Fibroblast of the aortic adventitia (primary cell): ENCODE measurements at regions not wholly inside any gene's neighbourhood (a gene's known extent, or its start where the extent isn't known, plus 50 kb on each side); places are given as distances from the start of the nearest gene placed in this dataset.

ENCODE experiments used
- DNase-seq: peaks from one replicate; pipeline ENCODE4 v3.0.0-alpha.2; 2010; ENCODE audit warnings: low read depth
- H3K4me3 ChIP-seq: 2 replicates; pipeline ENCODE4 v1.5.1; 2011; ENCODE audit warnings: low read depth, mild to moderate bottlenecking, control low read depth, low read length, moderate library complexity
- TF ChIP-seq, protein P1 (sequence below): IDR thresholded peaks from 2 replicates; pipeline ENCODE4 v1.5.1; 2011; ENCODE audit warnings: mild to moderate bottlenecking, low read length, control low read depth, inconsistent platforms; ENCODE audit not compliant: insufficient read depth

DNA sequence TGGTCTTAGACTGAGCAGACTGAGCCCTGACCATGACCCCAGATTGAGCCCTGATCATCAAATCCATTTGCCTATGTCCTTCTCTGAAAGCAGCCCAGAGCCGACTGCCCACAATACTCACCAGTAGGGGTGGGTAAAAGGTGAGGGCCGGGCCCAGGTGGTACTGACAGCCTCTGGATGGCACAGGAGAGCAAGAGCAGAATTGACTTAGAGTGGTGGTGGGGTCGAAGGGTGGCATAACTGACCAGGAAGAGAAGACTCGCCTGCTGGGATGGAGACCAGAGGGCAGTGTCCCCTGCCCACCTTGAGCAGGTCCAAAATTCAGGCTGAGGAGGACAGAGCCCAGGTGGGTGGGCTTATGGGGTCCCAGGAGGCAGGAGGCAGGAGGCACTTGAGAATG is 161.3 kb upstream of the POU3F1 start:
- TF ChIP-seq, protein P1, sequence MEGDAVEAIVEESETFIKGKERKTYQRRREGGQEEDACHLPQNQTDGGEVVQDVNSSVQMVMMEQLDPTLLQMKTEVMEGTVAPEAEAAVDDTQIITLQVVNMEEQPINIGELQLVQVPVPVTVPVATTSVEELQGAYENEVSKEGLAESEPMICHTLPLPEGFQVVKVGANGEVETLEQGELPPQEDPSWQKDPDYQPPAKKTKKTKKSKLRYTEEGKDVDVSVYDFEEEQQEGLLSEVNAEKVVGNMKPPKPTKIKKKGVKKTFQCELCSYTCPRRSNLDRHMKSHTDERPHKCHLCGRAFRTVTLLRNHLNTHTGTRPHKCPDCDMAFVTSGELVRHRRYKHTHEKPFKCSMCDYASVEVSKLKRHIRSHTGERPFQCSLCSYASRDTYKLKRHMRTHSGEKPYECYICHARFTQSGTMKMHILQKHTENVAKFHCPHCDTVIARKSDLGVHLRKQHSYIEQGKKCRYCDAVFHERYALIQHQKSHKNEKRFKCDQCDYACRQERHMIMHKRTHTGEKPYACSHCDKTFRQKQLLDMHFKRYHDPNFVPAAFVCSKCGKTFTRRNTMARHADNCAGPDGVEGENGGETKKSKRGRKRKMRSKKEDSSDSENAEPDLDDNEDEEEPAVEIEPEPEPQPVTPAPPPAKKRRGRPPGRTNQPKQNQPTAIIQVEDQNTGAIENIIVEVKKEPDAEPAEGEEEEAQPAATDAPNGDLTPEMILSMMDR = no peak
- no peak overlapping the region for H3K4me3 ChIP-seq
- no peak for DNase-seq

DNA sequence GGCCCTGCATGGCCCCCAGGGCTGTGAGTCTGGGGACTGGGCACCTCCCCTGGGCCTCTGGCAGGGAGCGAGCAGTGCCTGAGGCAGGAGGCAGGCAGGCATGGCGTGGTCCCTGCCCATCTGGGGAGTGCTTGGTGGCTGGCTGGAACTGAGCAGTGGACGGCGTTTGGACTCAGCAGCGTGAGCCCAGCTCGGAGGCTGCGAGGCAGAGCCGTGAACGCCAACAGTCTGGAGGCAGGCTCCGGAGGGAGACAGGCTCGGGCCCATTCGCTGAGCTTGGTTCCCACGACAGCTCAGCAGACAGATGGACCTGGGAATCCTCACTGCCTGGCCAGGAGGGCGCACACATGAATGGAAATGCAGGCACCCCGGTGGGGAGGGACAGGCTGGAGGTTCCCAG is 160.7 kb upstream of the POU3F1 start:
- no peak for DNase-seq
- TF ChIP-seq, protein P1 = no peak
- no peak overlapping the region for H3K4me3 ChIP-seq

- no peak for DNase-seq
- TF ChIP-seq, protein P1 = no peak
- H3K4me3 ChIP-seq = no peak overlapping the region
These were observed 158.1 kb upstream of the POU3F1 start for GRCh38 chr1:38204698-38205097.

- TF ChIP-seq, protein P1 = no peak
- no peak for DNase-seq
These were observed 156.8 kb upstream of the POU3F1 start for GRCh38 chr1:38203441-38203840.

DNA sequence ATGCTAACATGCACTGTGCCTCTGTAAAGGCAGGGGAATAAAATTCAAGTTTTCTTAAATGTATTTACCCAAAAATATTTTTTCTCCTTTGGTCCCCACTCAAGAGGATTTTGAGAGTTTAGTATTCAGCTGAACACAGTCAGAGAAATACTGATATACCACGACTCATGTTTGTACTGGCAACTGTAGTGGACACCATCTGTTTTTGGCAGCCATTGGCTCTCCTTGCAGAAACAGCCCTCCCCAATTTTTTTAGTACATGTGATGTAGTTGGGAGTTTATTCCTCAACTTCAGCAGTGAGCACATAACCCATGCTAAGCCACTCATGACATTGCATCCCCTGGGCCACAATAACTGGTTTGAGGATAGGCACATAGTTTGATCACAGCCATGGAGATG is 154.8 kb upstream of the POU3F1 start:
- no peak for DNase-seq
- TF ChIP-seq, protein P1 = no peak
- no peak overlapping the region for H3K4me3 ChIP-seq

More at GRCh38 chr1:38203441-38203840, 156.8 kb upstream of the POU3F1 start:
- H3K4me3 ChIP-seq = no peak overlapping the region

GRCh38 chr1:38198621-38199020 is 152.0 kb upstream of the POU3F1 start:
- TF ChIP-seq, protein P1 = no peak
- no peak for DNase-seq
- H3K4me3 ChIP-seq = no peak overlapping the region

GRCh38 chr1:38198099-38198498 is 151.5 kb upstream of the POU3F1 start:
- no peak for DNase-seq
- TF ChIP-seq, protein P1 = no peak
- no peak overlapping the region for H3K4me3 ChIP-seq
